PFSK-1 (cell line): ENCODE measurements at regions not wholly inside any gene's neighbourhood (a gene's known extent, or its start where the extent isn't known, plus 50 kb on each side); places are given as distances from the start of the nearest gene placed in this dataset.

Experiments
- FOXP2 ChIP-seq: optimal IDR thresholded peaks from 2 replicates; pipeline ENCODE3; 2011; ENCODE audit warnings: borderline replicate concordance, control low read depth, inconsistent platforms; ENCODE audit not compliant: insufficient read depth; ENCODE audit errors: extremely low read length, extremely low read depth
- POLR2AphosphoS5 ChIP-seq: IDR thresholded peaks from 2 replicates; pipeline ENCODE4 v1.6.1; 2012; ENCODE audit warnings: low read depth, mild to moderate bottlenecking, control low read depth, low read length, moderate library complexity
- SIN3A ChIP-seq: IDR thresholded peaks from 2 replicates; pipeline ENCODE4 v1.6.1; 2012; ENCODE audit warnings: mild to moderate bottlenecking, low read length, moderate library complexity, borderline replicate concordance; ENCODE audit not compliant: insufficient read depth
- TAF1 ChIP-seq: IDR thresholded peaks from 2 replicates; pipeline ENCODE4 v1.6.1; 2012; ENCODE audit warnings: low read length, control low read depth, borderline replicate concordance; ENCODE audit not compliant: insufficient read depth
- TF ChIP-seq, protein P1 (sequence below), 2 experiments: IDR thresholded peaks; 2 replicates each; pipeline versions ENCODE4 v1.6.1 to v1.8.0; 2011 to 2012; ENCODE audit warnings: low read depth in 2 of 2, low read length in 2 of 2, control low read depth in 1 of 2, inconsistent platforms in 1 of 2, mild to moderate bottlenecking in 1 of 2, moderate library complexity in 1 of 2; ENCODE audit not compliant: insufficient read depth in 1 of 2

DNA sequence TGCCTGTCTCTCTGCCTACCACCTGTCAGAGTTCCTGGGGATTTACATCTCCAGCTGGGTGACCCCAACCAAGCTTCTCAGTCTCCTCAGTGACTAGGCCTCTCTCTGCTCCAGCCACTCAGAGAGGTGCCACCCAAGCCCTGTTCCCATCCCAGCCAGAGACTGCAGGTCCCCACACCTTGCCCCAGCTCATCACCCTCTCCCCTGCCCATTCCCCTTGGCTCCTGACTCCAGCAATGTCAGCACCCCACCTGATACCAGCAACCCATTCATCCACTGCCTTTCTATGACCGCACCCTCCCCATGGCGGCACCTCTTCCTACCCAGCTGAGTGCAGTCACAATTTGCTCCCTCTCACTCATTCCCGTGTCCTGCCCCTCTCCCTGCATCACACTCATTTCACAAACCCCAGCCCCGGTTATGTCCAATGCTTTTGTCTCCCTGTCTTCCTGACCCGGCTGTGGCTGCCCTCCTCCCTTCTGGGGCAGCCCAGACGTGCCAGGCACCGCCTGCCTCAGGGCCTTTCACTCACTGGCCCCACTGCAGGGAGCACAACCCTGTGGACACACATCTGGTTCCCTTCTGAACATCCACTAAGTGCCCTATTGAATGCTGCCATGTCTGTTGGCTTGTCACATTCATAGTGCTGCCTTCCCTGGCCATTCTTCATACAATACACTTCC lies 494.8 kb upstream of the HS6ST1 start:
- TF ChIP-seq, protein P1, sequence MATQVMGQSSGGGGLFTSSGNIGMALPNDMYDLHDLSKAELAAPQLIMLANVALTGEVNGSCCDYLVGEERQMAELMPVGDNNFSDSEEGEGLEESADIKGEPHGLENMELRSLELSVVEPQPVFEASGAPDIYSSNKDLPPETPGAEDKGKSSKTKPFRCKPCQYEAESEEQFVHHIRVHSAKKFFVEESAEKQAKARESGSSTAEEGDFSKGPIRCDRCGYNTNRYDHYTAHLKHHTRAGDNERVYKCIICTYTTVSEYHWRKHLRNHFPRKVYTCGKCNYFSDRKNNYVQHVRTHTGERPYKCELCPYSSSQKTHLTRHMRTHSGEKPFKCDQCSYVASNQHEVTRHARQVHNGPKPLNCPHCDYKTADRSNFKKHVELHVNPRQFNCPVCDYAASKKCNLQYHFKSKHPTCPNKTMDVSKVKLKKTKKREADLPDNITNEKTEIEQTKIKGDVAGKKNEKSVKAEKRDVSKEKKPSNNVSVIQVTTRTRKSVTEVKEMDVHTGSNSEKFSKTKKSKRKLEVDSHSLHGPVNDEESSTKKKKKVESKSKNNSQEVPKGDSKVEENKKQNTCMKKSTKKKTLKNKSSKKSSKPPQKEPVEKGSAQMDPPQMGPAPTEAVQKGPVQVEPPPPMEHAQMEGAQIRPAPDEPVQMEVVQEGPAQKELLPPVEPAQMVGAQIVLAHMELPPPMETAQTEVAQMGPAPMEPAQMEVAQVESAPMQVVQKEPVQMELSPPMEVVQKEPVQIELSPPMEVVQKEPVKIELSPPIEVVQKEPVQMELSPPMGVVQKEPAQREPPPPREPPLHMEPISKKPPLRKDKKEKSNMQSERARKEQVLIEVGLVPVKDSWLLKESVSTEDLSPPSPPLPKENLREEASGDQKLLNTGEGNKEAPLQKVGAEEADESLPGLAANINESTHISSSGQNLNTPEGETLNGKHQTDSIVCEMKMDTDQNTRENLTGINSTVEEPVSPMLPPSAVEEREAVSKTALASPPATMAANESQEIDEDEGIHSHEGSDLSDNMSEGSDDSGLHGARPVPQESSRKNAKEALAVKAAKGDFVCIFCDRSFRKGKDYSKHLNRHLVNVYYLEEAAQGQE (IDR thresholded peaks at IDR 0.05; ENCODE audit: insufficient read depth in 1 of 2, low read depth in 2 of 2, low read length in 2 of 2): no peak
- TF ChIP-seq POLR2AphosphoS5: no peak
- no peak for TF ChIP-seq TAF1
- TF ChIP-seq SIN3A: no peak
- no peak for TF ChIP-seq FOXP2

DNA sequence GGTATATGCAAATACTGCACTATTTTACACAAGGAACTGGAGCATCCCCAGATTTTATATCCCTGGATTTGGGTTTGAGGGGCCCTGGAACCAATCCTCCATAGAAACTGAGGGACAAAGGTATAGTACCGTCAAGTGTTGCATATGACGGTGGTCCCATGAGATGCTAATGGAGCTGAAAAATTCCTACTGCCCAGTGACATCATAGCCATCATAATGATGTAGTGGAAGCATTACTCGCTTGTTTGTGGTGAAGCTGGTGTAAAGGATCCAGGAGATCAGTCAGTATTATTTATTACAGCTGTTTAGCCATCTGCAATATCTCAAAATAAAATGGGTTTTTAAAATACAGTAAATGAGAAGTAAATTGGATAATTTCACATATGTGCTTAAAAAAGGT lies 496.6 kb upstream of the HS6ST1 start:
- TF ChIP-seq TAF1 (no peak), POLR2AphosphoS5 (no peak), SIN3A (no peak), FOXP2 (no peak)
- TF ChIP-seq, protein P1 (IDR thresholded peaks at IDR 0.05; ENCODE audit: insufficient read depth in 1 of 2, low read depth in 2 of 2, low read length in 2 of 2): no peak

DNA sequence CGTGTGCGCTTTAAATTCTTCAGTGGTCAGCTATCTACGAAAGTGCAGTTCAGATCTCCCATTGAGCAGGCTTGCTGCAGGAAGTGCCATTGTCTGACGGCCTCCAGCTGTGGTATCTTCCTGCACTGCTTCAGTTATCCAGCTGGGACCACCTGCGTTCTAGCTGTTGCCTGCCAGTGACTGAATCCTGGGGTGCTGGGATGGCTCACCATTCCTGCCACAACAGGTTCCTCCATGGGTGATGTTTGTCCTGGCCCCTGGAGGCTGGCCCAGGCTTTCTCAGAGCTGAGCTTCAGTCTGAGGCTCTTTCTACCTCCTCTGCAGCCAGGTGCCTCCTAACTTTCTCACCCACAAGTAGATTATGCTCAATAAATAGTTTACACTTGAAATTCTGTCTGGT lies 498.5 kb upstream of the HS6ST1 start:
- no peak for TF ChIP-seq TAF1
- TF ChIP-seq FOXP2: no peak
- TF ChIP-seq, protein P1 (IDR thresholded peaks at IDR 0.05; ENCODE audit: insufficient read depth in 1 of 2, low read depth in 2 of 2, low read length in 2 of 2): no peak
- TF ChIP-seq POLR2AphosphoS5: no peak
- TF ChIP-seq SIN3A: no peak

DNA sequence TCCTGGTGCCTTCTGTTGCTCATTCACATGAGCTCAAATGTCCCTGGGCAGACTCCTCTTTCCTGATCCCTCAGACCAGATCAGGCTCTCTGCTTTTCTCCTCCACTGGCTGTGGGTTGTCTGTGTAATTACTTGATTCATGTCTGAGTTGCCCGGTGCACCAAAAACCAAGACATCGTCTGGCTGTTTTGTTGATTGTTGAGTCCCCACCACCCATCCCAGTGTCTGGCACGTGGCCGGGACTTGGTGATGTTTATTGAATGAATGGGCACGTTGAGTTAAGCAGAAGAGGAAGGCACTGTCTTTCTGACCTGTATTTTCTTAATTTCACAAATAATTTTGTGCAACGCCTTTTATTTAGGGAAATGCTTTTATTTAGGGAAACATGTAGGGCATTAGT lies 499.1 kb upstream of the HS6ST1 start:
- no peak for TF ChIP-seq TAF1
- TF ChIP-seq SIN3A: no peak
- TF ChIP-seq POLR2AphosphoS5: no peak
- TF ChIP-seq, protein P1 (IDR thresholded peaks at IDR 0.05; ENCODE audit: insufficient read depth in 1 of 2, low read depth in 2 of 2, low read length in 2 of 2): no peak
- TF ChIP-seq FOXP2: no peak

DNA sequence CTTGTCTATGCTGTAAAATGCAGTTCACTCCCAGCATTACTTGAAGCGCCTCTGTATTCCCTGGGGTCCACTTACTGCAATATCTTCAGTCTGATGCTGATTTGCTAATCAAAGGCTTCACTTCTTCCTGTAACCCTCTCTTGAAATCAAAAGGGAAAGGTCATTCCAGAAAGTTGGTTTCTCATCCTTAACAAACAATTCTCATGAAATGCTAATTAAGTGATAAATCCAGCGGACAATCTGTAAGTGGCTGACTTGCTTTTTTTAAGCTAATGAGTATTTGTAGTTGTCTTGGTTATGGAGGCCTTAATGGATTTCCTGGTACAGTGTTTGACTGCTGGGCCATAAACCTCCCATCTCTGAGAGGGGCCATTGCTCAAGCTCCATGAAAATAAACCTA lies 499.6 kb upstream of the HS6ST1 start:
- no peak for TF ChIP-seq TAF1
- TF ChIP-seq POLR2AphosphoS5: no peak
- no peak for TF ChIP-seq SIN3A
- TF ChIP-seq, protein P1 (IDR thresholded peaks at IDR 0.05; ENCODE audit: insufficient read depth in 1 of 2, low read depth in 2 of 2, low read length in 2 of 2): no peak
- TF ChIP-seq FOXP2: no peak
